Gastroesophageal sphincter (tissue), 3 donors: ENCODE measurements at regions not wholly inside any gene's neighbourhood (a gene's known extent, or its start where the extent isn't known, plus 50 kb on each side); places are given as distances from the start of the nearest gene placed in this dataset.

Experiments used
- CTCF ChIP-seq, 4 experiments: fragments of 200-600 bp in 2 of 4; fragments of 450-650 bp in 2 of 4; sonication (generic) in 1 of 4; IDR thresholded peaks; one replicate each; pipeline ENCODE4 v1.5.1; 2017 to 2019; ENCODE audit warnings: antibody characterized with exemption in 4 of 4, mild to moderate bottlenecking in 2 of 4, moderate library complexity in 2 of 4
- EP300 ChIP-seq: sonication (generic); formaldehyde crosslinking; IDR thresholded peaks from one replicate; pipeline ENCODE4 v1.6.1; 2017; ENCODE audit warnings: antibody characterized with exemption, mild to moderate bottlenecking

- TF ChIP-seq CTCF (IDR thresholded peaks at IDR 0.05), result no peak
- TF ChIP-seq EP300, result no peak
These were observed 208.2 kb upstream of the USP24 start for GRCh38 chr1:55423376-55423775.
